ENCODE measurements at regions not wholly inside any gene's neighbourhood (a gene's known extent, or its start where the extent isn't known, plus 50 kb on each side); places are given as distances from the start of the nearest gene placed in this dataset.
"Not testable (repeated sequence)": the region's sequence is repeated elsewhere in the genome, so short reads cannot be mapped to it uniquely, and the experiment has no call there.

GRCh38 chr22:46040471-46041465, 63.8 kb upstream of the WNT7B start:
- DNase-seq: peak; percentile 80

- peak; percentile 92 for DNase-seq
These were observed 64.7 kb upstream of the WNT7B start for GRCh38 chr22:46041642-46042041.

DNA sequence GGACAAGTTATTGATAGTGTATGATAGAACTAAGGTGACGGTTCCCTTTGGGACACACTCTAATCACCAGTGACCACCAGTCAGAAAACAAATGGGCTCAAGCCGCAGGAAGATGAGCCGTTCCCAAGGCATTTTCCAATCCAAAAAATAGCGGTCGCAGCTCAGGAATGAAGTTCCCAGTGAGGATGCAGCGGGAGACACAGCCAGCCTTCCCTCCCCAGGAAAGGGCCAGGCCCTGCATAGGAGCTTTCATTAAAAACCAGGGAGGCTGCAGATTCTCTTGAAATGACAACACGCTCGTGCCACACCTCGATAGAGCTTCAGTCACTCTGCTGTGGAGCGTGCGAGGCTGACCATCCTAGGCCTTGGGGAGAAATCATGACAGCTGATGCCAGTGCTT, 65.8 kb upstream of the WNT7B start:
- peak; percentile 75 for DNase-seq

DNA sequence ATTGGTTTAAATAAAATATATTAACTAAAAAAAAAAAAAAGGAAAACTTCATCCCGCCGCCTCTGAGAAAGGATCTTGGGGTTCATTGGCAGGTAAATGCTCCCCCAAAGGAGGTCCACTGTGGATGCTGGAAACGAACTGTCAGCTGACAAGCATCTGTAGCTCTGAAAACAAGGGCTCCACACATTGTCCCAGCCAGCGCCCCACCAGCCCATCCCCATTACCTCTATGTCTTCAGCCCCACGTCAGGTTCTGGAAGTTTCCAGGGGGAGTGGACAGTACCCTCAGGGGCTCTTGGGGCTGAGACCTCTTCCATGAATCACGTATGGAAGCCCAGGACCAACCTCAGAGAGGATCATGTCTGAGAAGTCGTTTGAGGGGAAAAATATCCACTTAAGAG, 66.4 kb upstream of the WNT7B start:
- DNase-seq: peak; percentile 69

GRCh38 chr22:46043816-46044620, 67.1 kb upstream of the WNT7B start:
- peak; percentile 91 for DNase-seq

DNA sequence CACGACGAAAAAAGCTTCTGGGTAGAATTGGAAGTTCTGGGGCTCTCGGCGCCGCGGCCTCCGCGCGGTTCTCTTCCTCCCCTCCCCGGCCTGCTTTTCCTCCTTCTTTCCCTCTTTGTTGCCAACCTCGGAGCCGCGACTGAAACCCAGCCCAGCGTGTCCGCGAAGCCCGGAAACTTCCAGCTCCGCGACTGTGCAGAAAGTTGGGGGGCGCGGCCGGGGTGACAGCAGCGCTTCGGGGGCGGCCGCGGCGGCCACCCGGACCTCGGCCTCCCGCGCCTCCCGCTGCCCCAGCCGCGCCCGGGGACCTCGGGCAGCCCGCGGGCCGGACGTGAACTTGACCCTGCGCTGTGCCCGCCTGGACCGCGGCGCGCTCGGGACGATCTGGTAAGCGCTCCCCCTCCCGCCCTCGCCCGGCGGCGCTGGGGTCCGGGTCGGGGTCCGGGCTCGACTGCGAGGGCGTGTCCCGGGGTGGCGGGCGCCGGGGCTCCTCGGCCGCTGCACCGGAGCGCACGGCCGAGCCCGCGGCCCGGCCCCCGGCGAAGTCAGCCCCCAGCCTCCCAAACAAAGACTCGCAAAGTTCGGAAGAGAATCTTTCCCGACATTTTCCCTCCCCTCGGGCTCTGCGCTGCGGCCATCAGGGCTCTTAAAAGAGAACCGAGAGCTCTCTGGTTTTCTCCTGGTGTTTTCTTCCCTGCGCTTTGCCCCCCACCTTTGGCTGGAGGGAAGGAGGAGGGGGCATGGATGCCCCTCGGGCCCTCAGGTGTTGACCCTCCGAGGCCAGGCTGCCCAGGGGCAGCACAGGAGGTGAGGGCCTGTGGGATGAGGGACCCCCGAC, 67.9 kb upstream of the WNT7B start:
- DNase-seq: peak; percentile 64

- DNase-seq: peak; percentile 77
These were observed 68.7 kb upstream of the WNT7B start for GRCh38 chr22:46045459-46046298.

DNA sequence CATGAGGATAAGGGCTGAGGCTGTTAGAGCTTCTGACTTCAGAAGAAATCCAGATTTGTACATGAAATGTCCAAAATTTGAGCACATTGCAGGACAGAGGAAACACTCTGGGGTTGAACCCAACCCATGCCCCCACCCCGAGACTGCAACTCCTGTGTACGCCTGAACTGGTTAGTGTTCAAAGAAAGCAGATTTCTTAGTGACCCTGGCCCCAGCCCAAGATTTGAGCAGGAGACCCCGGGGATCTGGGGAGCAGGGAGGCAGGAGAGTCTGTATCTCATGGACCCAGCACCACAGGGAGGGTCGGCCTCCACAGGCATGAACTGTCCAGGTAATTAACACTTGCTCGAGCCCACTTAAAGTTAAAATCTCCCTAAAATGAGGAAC, 69.3 kb upstream of the WNT7B start:
- no peak for DNase-seq

- peak; percentile 42 for DNase-seq
These were observed 70.3 kb upstream of the WNT7B start for GRCh38 chr22:46047226-46047625.

GRCh38 chr22:46047841-46048595, 71.1 kb upstream of the WNT7B start:
- DNase-seq: no peak

GRCh38 chr22:46048661-46049060, 71.7 kb upstream of the WNT7B start:
- DNase-seq: not testable (repeated sequence)

GRCh38 chr22:46049726-46050450, 72.9 kb upstream of the WNT7B start:
- peak; percentile 85 for DNase-seq

- no peak for DNase-seq
These were observed 73.5 kb upstream of the WNT7B start for GRCh38 chr22:46050451-46050845.

DNA sequence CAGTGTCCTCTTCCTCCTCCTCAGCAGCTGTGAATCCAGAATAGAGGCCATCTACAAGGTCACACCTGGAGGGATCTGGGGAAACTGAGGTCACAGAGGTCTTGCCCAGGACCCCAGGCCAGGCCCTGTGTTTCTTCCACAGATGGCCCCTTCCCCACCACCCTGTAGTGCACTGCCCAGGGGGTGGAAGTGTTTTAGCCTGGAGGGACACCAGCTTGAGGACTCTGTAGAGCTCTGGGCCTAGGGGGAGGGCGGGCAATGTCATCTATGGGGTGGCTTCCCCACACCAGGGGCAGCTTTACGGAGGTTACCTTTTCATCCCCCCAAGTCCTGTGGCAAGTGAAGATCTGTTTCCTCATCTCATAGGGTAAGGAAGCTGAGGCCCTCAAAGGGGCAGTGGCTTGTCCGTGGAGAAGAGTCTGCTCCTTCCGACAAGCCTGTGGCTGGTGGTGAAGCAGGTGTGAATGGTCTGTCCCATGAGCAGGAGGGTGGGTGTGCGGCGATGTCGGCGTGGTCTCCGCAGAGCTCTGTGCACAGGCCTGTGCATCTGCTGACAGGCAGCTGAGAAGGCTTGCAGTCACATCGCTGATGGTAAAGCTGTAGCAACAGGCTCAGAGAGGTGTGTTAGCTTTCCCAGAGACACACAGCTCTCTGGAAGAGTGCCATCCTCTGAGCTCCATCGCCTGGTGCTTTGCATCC, 74.1 kb upstream of the WNT7B start:
- no peak for DNase-seq

DNA sequence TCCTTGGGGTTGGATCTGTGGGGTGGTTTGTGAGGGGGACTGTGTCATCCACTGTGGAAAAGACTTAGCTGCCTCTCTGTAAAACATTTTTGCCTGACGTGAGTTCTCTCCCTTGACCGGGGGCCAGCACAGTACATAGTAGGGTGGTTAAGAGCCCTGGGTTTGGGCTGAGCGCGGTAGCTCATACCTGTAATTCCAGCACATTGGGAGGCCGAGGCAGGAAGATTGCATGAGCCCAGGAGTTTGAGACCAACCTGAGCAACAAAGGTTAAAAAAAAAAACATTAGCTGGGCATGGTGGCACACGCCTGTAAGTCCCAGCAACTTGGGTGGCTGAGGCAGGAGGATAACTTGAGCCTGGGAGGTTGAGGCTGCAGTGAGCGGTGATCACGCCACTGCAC, 74.7 kb upstream of the WNT7B start:
- DNase-seq: no peak

GRCh38 chr22:46052331-46052771, 75.4 kb upstream of the WNT7B start:
- no peak for DNase-seq

DNA sequence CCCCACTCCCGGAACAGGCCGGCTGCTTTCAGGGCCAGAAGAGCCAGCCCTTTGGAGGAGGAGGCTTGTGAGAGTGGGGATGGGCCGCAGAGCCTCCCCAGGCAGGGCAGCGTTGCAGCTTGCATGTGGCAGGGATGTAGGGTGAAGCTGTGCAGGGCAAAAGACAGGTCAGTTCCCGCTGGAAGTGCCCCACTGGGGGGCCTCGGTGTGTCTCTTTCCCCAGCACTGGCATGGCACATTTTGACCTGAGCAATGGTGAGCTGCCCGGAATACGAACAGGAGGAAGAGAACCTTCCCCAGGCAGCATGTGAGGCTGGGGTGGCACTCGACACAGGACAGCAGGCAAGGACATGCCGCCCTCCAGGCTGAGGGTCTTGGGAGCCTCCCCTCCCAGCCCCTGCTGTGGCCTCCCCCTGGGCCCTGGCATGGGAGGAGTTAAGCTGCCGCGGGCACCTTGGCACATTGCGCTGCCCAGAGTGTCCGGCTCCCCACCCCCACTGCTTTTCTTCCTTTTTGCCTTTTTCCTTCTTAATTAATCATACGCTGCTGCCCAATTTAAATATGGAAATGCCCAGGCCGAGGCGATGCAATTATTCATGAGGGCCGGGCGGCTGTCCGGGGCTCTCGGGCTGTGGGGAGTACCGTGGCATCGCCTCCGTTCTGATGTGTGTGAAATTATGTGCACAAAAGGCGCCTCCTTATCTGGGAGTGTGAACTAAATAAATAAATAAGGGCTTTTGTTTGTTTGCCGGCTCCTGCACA, 76.0 kb upstream of the WNT7B start:
- DNase-seq: peak; percentile 91

DNA sequence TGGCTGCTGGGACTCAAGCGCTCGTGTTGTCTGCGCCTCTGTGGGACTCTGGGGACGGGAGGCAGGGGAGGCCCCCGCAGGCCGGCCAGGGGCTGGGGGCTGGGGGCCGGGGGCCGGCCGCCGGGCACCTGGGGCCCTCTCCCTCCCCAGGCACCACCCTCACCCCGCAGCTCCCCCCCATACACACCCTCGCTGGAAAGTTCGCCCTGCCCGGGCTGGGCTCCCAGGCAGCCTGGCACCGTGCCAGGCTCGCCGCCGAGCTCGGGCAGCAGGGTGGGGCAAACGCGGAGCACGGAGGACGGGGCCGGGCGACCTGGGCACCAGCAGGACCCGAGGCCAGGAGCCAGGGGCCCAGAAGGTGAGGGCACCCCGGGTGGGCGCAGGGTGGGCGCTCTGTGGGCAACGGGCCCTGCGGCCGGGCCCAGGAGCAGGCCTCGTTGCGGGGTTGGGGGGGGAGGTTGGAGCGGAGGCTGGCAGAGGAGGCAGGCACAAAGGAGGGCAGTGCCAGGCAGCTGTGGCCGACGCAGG, 76.7 kb upstream of the WNT7B start:
- DNase-seq: peak; percentile 95

All from NCI-H69 (cell line).